ENCODE measurements at regions not wholly inside any gene's neighbourhood (a gene's known extent, or its start where the extent isn't known, plus 50 kb on each side); places are given as distances from the start of the nearest gene placed in this dataset.

DNA sequence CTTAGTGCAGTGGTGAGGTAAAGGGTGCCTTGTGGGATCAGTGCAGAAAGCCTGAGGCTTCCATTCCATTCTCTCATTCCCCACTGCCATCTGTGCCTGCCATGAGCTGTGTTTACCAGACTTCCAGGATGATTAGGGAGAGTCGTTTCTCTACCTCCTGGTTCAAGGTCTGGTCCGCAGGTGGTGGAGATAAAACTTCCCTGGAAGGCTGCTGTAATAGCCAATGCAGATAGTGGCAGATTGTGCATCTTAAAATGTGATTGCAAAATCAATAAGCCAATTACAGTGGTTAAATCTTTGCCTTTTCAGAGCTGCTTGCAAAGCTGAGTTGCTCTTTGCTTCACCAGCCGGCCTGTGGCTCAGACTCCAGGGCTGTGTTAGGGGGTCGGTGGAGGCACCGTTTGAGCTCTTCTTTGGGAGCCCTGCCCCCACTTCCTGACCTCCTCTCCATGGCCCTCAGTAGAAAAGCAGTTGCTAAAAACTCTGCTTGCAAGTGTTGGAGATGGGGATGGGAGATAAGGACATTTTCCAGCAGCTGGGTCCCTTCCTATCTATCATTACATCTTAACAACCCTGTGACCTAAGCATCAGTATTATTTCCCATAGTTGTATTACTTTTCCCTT, 95.2 kb upstream of the HS6ST1 start:
- TF ChIP-seq, protein P1, sequence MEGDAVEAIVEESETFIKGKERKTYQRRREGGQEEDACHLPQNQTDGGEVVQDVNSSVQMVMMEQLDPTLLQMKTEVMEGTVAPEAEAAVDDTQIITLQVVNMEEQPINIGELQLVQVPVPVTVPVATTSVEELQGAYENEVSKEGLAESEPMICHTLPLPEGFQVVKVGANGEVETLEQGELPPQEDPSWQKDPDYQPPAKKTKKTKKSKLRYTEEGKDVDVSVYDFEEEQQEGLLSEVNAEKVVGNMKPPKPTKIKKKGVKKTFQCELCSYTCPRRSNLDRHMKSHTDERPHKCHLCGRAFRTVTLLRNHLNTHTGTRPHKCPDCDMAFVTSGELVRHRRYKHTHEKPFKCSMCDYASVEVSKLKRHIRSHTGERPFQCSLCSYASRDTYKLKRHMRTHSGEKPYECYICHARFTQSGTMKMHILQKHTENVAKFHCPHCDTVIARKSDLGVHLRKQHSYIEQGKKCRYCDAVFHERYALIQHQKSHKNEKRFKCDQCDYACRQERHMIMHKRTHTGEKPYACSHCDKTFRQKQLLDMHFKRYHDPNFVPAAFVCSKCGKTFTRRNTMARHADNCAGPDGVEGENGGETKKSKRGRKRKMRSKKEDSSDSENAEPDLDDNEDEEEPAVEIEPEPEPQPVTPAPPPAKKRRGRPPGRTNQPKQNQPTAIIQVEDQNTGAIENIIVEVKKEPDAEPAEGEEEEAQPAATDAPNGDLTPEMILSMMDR (IDR thresholded peaks at IDR 0.05): no peak
- TF ChIP-seq POLR2A (IDR thresholded peaks at IDR 0.05): no peak

Measured in lower leg skin (tissue), 3 donors.